ENCODE measurements at regions not wholly inside any gene's neighbourhood (a gene's known extent, or its start where the extent isn't known, plus 50 kb on each side); places are given as distances from the start of the nearest gene placed in this dataset.

DNA sequence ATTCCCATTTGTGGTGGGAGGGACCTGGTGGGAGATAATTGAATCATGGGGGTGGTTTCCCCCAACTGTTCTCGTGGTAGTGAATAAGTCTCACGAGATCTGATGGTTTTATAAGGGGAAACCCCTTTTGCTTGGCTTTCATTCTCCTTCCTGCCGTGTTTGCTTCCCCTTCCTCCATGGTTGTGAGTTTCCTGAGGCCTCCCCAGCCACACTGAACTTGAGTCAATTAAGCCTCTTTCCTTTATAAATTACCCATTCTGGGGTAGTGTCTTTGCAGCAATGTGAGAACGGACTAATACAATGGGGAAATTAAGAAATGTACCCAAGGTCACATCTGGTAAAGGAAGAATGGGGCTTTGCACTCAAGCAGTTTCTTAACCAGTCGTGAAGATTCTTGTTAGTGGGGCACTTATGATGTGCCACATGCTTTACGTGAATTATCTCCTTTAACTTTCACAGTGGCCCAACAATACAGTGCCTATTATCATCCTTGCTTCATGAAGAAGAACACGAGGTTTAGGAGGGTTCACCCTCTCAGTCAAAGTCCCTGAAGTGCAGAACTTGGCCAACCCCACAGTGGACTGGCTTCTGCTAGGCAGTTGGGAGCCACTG lies 234.3 kb downstream of the EFCAB11 start:
- peaks cover 12% of the 10 kb centered on the region for H3K4me1 ChIP-seq (ENCODE audit: control insufficient read depth, insufficient read depth, low read length)
- DNase-seq (ENCODE audit: low read depth) = no peak

DNA sequence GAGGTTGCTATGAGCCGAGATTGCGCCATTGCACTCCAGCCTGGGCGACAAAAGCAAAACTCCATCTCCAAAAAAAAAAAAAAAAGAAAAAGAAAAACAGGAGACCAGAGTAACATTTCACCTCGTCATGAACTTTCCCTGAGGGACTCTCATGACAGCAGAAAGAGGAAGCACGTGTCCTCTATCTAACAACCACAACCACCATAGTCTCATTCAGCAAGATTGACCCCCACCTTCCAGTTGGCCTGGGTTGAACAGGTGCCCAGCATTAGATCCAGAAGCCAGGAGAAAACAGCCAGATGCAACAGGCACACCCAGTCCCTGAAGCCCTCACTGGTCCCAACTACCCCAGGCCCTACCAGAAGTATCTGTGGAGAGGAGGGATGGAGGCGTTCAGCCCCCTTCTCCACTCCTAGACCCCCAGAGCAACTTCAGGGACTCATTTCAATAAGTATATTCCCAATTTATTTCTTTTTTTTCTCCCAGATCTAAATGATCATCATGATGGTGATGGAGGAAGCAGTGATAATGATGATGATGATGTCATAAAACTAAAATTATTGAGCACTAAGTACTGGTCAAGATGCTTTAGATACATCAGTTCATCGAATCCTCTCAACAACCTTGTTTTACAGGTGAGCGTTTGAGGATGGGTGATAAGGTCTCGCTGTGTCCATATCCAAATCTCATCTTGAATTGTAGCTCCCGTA lies 235.0 kb downstream of the EFCAB11 start:
- Histone ChIP-seq H3K9ac (ENCODE audit: low read length) (no peak overlapping the region), H3K4me1 (ENCODE audit: control insufficient read depth, insufficient read depth, low read length) (peaks cover 8% of the 10 kb centered on the region), H3K36me3 (ENCODE audit: control insufficient read depth, insufficient read depth, low read length, severe bottlenecking) (no peaks in the 10 kb centered on the region), H3K27me3 (replicated peaks; ENCODE audit: control insufficient read depth, insufficient read depth, low read length) (no peaks in the 10 kb centered on the region), H3K9me3 (ENCODE audit: control insufficient read depth, low read length) (no peaks in the 10 kb centered on the region), H3K4me3 (ENCODE audit: low read length) (no peak overlapping the region)
- no peak for DNase-seq (ENCODE audit: low read depth)

More for the DNA sequence above, 234.3 kb downstream of the EFCAB11 start:
- Histone ChIP-seq H3K9me3 (ENCODE audit: control insufficient read depth, low read length) (no peaks in the 10 kb centered on the region), H3K27me3 (replicated peaks; ENCODE audit: control insufficient read depth, insufficient read depth, low read length) (no peaks in the 10 kb centered on the region), H3K4me3 (ENCODE audit: low read length) (no peak overlapping the region), H3K36me3 (ENCODE audit: control insufficient read depth, insufficient read depth, low read length, severe bottlenecking) (no peaks in the 10 kb centered on the region), H3K9ac (ENCODE audit: low read length) (no peak overlapping the region)

DNA sequence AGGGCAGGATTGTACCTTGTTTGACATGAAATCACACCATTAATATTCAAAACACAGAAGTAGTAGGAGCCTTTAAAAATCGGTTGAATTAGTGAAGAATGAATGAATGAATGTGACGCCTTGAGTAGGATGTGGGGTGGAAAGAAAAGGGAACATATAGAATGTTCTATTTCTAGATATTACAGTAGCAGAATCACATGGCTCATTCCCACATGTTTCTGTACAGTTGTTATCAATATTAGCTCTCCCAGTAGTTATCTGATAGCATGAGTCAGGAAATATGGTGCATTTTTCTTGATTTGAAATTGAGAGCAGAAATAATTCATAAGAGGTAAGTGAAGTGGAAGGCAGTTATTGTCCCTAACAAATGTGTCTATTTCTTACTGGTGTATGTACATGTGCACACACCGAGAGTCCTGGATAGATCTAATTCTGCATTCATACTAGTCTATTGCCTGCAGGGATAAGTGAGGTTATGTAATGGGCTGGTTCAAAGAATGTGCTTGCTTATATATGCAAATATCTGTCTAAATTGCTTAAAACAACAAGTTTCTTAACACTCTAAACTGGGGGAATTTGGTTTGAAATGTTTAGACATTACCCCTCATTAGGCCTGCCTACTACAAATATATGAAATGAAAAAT lies 245.4 kb downstream of the EFCAB11 start:
- H3K36me3 ChIP-seq (ENCODE audit: control insufficient read depth, insufficient read depth, low read length, severe bottlenecking) = no peaks in the 10 kb centered on the region
- no peaks in the 10 kb centered on the region for H3K27me3 ChIP-seq (replicated peaks; ENCODE audit: control insufficient read depth, insufficient read depth, low read length)
- H3K4me3 ChIP-seq (ENCODE audit: low read length) = no peak overlapping the region
- peaks cover 11% of the 10 kb centered on the region for H3K4me1 ChIP-seq (ENCODE audit: control insufficient read depth, insufficient read depth, low read length)
- no peak overlapping the region for H3K9ac ChIP-seq (ENCODE audit: low read length)
- no peak for DNase-seq (ENCODE audit: low read depth)
- H3K9me3 ChIP-seq (ENCODE audit: control insufficient read depth, low read length) = peaks cover 11% of the 10 kb centered on the region

DNA sequence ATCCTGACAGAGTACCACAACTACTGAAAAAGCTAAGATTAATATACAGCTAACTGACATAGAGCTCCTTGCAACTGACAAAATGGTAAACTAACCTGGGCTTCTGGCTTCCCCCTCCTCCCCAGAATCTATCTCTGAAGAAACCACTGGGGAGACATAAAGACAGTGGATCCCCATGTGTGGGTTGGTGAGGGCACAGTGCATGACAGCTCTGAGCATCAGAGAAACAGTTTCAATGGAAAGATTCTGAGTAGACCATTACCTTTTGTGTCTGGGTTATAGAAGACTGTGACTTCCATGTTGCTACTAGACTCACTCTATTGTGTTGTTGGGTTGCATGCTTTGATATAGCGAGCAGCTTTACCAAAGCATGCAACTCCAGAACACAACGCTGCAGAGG lies 247.4 kb downstream of the EFCAB11 start:
- Histone ChIP-seq H3K36me3 (ENCODE audit: control insufficient read depth, insufficient read depth, low read length, severe bottlenecking) (no peaks in the 10 kb centered on the region), H3K9me3 (ENCODE audit: control insufficient read depth, low read length) (peaks cover 4% of the 10 kb centered on the region), H3K4me1 (ENCODE audit: control insufficient read depth, insufficient read depth, low read length) (peaks cover 20% of the 10 kb centered on the region), H3K4me3 (ENCODE audit: low read length) (no peak overlapping the region), H3K9ac (ENCODE audit: low read length) (no peak overlapping the region), H3K27me3 (replicated peaks; ENCODE audit: control insufficient read depth, insufficient read depth, low read length) (no peaks in the 10 kb centered on the region)
- no peak for DNase-seq (ENCODE audit: low read depth)

DNA sequence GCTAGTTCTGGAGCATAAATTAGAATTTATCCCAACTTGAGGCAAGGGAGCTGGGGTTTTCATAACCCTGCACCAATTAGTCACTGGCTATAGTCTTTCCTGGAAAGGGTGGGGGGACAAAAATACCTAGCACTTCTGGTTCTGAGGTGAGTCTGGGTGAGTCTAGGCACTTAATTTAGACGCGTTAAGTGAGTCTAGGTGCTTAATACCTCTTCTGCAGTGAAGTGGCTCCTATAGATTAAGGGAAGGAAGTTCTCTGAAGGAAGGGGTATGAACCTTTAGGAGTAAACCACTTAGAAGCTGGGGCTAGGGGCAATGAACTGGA lies 251.7 kb downstream of the EFCAB11 start:
- Histone ChIP-seq H3K9ac (ENCODE audit: low read length) (peak overlapping the region; percentile 5), H3K36me3 (ENCODE audit: control insufficient read depth, insufficient read depth, low read length, severe bottlenecking) (no peaks in the 10 kb centered on the region), H3K4me3 (ENCODE audit: low read length) (no peak overlapping the region), H3K27me3 (replicated peaks; ENCODE audit: control insufficient read depth, insufficient read depth, low read length) (no peaks in the 10 kb centered on the region), H3K9me3 (ENCODE audit: control insufficient read depth, low read length) (no peaks in the 10 kb centered on the region), H3K4me1 (ENCODE audit: control insufficient read depth, insufficient read depth, low read length) (peaks cover 28% of the 10 kb centered on the region)
- no peak for DNase-seq (ENCODE audit: low read depth)

DNA sequence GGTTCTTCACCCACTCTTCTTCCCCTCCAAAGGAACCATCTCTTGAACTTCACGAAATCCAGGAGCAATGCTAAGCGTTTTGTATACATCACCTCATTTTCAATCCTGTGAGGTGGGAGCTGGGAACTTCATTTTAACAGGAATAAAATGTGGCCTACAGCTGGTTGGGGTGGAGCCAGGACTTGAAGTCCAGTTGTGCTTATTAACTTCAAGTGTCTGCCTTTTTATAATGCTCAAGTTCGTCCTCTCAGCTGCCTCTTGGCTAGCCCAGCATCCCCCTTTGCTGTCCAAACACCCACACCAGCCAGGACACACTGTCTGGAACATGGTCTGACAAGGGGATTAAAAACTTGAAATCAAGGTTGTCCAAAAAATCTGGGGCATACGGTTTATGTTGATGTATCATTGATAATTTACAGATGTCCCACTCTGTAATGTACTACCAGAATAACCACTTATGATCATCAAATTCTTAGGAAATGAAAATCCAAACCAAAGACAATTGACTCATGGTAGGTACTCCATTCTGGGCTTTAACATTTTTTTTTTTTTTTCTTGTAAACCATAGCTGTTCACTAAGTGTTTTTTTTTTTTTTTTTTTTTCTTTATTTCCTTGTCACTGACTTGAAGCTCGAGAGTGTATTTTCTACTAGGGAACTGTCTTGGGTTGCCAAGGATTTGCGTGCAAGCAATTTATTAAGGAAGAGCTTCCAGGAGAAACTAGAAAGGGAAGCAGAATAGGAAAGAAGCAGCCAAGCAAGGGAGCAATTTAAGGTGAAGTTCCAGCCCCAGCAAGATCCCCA lies 252.3 kb downstream of the EFCAB11 start:
- H3K4me1 ChIP-seq (ENCODE audit: control insufficient read depth, insufficient read depth, low read length) = peaks cover 23% of the 10 kb centered on the region
- DNase-seq (ENCODE audit: low read depth) = peak; percentile 63
- no peaks in the 10 kb centered on the region for H3K9me3 ChIP-seq (ENCODE audit: control insufficient read depth, low read length)
- H3K9ac ChIP-seq (ENCODE audit: low read length) = peak overlapping the region; percentile 67
- no peaks in the 10 kb centered on the region for H3K36me3 ChIP-seq (ENCODE audit: control insufficient read depth, insufficient read depth, low read length, severe bottlenecking)
- peak overlapping the region; percentile 70 for H3K4me3 ChIP-seq (ENCODE audit: low read length)
- H3K27me3 ChIP-seq (replicated peaks; ENCODE audit: control insufficient read depth, insufficient read depth, low read length) = no peaks in the 10 kb centered on the region

DNA sequence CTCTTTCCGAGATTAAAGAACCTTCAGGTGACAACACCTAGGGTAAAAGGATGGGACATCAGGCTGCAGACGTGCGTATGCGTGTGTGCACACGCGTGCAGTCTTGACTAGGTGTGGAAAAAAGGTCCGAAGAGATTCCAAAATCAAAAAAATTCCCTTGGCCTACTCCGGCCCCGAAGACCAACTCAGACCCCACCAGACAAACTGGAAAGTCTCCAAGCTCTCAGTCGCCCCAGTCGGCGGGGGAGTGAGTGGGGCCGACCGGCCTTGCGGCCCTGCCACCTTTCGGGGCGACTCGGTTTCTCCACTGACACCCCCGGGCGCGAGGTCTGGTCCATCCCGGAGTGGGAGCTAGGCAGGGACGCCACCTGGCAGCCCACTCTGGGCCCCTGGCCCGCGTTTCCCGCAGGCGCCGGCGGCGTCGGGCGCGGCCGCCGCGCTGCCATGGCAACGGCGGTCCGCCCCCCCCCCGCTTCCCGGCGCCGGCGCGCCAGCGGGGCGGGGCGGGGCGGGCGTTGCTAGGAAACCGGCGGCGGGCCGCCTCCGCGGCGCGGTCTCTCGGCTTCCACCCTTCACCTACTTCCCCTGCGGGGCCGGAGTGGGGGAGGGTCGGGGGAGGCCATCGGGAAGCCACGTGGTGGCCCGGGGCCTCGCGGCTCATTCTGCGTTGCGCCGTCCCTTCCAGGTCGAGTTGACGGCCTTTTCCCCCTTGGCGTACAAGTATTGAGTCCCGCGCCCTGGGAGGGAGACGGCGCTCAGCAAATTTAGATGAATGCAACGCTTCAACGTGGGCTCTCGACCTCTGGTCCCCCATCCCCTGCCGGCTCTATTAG lies 253.1 kb downstream of the EFCAB11 start:
- no peaks in the 10 kb centered on the region for H3K36me3 ChIP-seq (ENCODE audit: control insufficient read depth, insufficient read depth, low read length, severe bottlenecking)
- no peaks in the 10 kb centered on the region for H3K27me3 ChIP-seq (replicated peaks; ENCODE audit: control insufficient read depth, insufficient read depth, low read length)
- H3K4me3 ChIP-seq (ENCODE audit: low read length) = peak overlapping the region; percentile 84
- peaks cover 18% of the 10 kb centered on the region for H3K4me1 ChIP-seq (ENCODE audit: control insufficient read depth, insufficient read depth, low read length)
- DNase-seq (ENCODE audit: low read depth) = peak; percentile 89
- no peaks in the 10 kb centered on the region for H3K9me3 ChIP-seq (ENCODE audit: control insufficient read depth, low read length)
- peak overlapping the region; percentile 79 for H3K9ac ChIP-seq (ENCODE audit: low read length)

DNA sequence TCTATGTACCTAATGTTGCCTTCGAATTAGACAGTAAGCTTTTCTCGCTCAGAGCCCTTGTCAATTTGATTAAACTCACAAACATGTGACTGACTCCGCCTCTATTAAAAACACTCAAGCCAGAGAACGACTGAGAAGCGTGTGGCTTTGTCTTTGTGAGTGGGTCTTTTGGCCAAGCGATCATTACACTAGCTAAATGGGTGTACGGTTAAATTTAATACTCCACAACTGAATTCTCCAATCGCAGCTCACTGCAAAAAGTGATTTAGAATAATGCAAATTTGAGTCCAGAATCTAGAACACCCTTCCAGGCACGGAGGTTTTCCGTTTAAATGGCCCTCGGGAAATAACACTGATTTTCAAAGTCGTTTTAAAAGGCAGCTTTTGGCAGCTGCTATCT lies 253.7 kb downstream of the EFCAB11 start:
- DNase-seq (ENCODE audit: low read depth) = no peak
- Histone ChIP-seq H3K4me1 (ENCODE audit: control insufficient read depth, insufficient read depth, low read length) (peaks cover 18% of the 10 kb centered on the region), H3K27me3 (replicated peaks; ENCODE audit: control insufficient read depth, insufficient read depth, low read length) (no peaks in the 10 kb centered on the region), H3K9ac (ENCODE audit: low read length) (peak overlapping the region; percentile 79), H3K36me3 (ENCODE audit: control insufficient read depth, insufficient read depth, low read length, severe bottlenecking) (no peaks in the 10 kb centered on the region), H3K9me3 (ENCODE audit: control insufficient read depth, low read length) (no peaks in the 10 kb centered on the region), H3K4me3 (ENCODE audit: low read length) (peak overlapping the region; percentile 84)

DNA sequence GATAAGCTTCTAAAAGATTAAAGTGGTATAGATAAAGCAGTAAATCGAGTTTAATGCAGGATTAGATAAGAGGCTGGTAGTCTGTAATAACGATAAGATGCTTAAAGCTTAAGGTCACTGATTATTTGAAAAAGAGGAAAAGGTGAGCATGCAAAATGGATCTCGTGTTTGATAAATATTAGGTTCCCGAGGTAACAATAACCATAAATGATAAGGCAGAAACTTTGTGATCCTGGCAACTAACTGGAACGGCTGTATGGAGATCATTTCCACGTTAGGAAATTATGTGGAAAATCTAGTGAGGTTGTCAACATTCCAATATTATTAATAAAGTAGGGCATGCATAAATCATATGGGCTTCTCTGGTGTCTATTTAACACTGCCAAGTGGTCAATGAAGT lies 255.5 kb downstream of the EFCAB11 start:
- no peaks in the 10 kb centered on the region for H3K36me3 ChIP-seq (ENCODE audit: control insufficient read depth, insufficient read depth, low read length, severe bottlenecking)
- no peak overlapping the region for H3K4me3 ChIP-seq (ENCODE audit: low read length)
- no peaks in the 10 kb centered on the region for H3K27me3 ChIP-seq (replicated peaks; ENCODE audit: control insufficient read depth, insufficient read depth, low read length)
- H3K9ac ChIP-seq (ENCODE audit: low read length) = no peak overlapping the region
- H3K9me3 ChIP-seq (ENCODE audit: control insufficient read depth, low read length) = no peaks in the 10 kb centered on the region
- no peak for DNase-seq (ENCODE audit: low read depth)
- peaks cover 18% of the 10 kb centered on the region for H3K4me1 ChIP-seq (ENCODE audit: control insufficient read depth, insufficient read depth, low read length)

DNA sequence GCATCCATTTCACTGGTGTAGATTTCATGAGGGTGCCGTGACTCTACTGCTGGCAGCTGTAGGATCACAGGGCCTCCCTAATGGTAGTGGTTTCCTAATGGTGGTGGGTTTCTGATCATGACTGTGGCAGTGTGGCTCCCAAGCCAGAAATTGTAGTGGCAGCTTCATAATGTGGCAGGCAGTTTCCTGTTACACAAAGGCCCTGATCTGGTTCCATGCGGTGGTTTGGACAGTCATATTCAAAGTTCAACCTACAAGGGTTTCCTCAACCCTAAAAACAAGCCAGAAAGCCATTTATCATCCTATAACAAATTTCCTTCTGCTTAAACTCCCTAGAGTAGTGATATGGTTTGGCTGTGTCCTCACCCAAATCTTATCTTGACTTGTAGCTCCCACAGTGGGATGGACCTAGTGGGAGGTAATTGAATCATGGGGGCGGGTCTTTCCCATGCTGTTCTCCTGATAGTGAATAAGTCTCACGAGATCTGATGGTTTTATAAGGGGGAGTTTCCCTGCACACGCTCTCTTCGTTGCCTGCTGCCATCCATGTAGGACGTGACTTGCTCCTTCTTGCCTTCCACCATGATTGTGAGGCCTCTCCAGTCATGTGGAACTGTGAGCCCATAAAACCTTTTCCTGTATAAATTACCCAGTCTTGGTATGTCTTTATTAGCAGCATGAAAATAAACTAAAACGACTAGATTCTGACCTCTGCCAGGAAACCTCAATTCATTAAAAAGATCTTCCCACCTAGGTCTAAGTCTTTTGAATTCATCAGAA lies 257.1 kb downstream of the EFCAB11 start:
- Histone ChIP-seq H3K9ac (ENCODE audit: low read length) (no peak overlapping the region), H3K27me3 (replicated peaks; ENCODE audit: control insufficient read depth, insufficient read depth, low read length) (no peaks in the 10 kb centered on the region), H3K9me3 (ENCODE audit: control insufficient read depth, low read length) (no peaks in the 10 kb centered on the region), H3K36me3 (ENCODE audit: control insufficient read depth, insufficient read depth, low read length, severe bottlenecking) (no peaks in the 10 kb centered on the region), H3K4me1 (ENCODE audit: control insufficient read depth, insufficient read depth, low read length) (peaks cover 13% of the 10 kb centered on the region), H3K4me3 (ENCODE audit: low read length) (no peak overlapping the region)
- DNase-seq (ENCODE audit: low read depth) = no peak
